ENCODE measurements at regions not wholly inside any gene's neighbourhood (a gene's known extent, or its start where the extent isn't known, plus 50 kb on each side); places are given as distances from the start of the nearest gene placed in this dataset.

- no peak overlapping the region for H3K27ac ChIP-seq (ENCODE audit: low read depth, low read length)
- no peaks in the 10 kb centered on the region for H3K36me3 ChIP-seq (ENCODE audit: control insufficient read depth, insufficient read depth, low read length)
- no peak overlapping the region for H3K9ac ChIP-seq (ENCODE audit: low read length)
- no peaks in the 10 kb centered on the region for H3K27me3 ChIP-seq (ENCODE audit: control insufficient read depth, insufficient read depth, low read length)
- no peaks in the 10 kb centered on the region for H3K9me3 ChIP-seq (ENCODE audit: control insufficient read depth, insufficient read depth, low read depth, low read length)
- H3K4me3 ChIP-seq (ENCODE audit: low read depth, low read length): no peak overlapping the region
- no peaks in the 10 kb centered on the region for H3K4me1 ChIP-seq (ENCODE audit: control insufficient read depth, insufficient read depth, low read length)
These were observed 110.3 kb upstream of the CEP85L start for GRCh38 chr6:118761645-118762044.

- Histone ChIP-seq H3K9ac (ENCODE audit: low read length) (no peak overlapping the region), H3K36me3 (ENCODE audit: control insufficient read depth, insufficient read depth, low read length) (no peaks in the 10 kb centered on the region), H3K4me1 (ENCODE audit: control insufficient read depth, insufficient read depth, low read length) (no peaks in the 10 kb centered on the region), H3K9me3 (ENCODE audit: control insufficient read depth, insufficient read depth, low read depth, low read length) (no peaks in the 10 kb centered on the region), H3K4me3 (ENCODE audit: low read depth, low read length) (no peak overlapping the region), H3K27ac (ENCODE audit: low read depth, low read length) (no peak overlapping the region), H3K27me3 (ENCODE audit: control insufficient read depth, insufficient read depth, low read length) (no peaks in the 10 kb centered on the region)
These were observed 107.6 kb upstream of the CEP85L start for GRCh38 chr6:118758946-118759345.

- Histone ChIP-seq H3K9me3 (ENCODE audit: control insufficient read depth, insufficient read depth, low read depth, low read length) (no peaks in the 10 kb centered on the region), H3K9ac (ENCODE audit: low read length) (no peak overlapping the region), H3K4me1 (ENCODE audit: control insufficient read depth, insufficient read depth, low read length) (no peaks in the 10 kb centered on the region), H3K36me3 (ENCODE audit: control insufficient read depth, insufficient read depth, low read length) (no peaks in the 10 kb centered on the region), H3K27ac (ENCODE audit: low read depth, low read length) (no peak overlapping the region), H3K27me3 (ENCODE audit: control insufficient read depth, insufficient read depth, low read length) (no peaks in the 10 kb centered on the region), H3K4me3 (ENCODE audit: low read depth, low read length) (no peak overlapping the region)
These were observed 104.7 kb upstream of the CEP85L start for GRCh38 chr6:118755941-118756646.

GRCh38 chr6:118752803-118753202 is 101.4 kb upstream of the CEP85L start:
- Histone ChIP-seq H3K9ac (ENCODE audit: low read length) (no peak overlapping the region), H3K27me3 (ENCODE audit: control insufficient read depth, insufficient read depth, low read length) (no peaks in the 10 kb centered on the region), H3K27ac (ENCODE audit: low read depth, low read length) (no peak overlapping the region), H3K4me1 (ENCODE audit: control insufficient read depth, insufficient read depth, low read length) (peaks cover 15% of the 10 kb centered on the region), H3K9me3 (ENCODE audit: control insufficient read depth, insufficient read depth, low read depth, low read length) (no peaks in the 10 kb centered on the region), H3K36me3 (ENCODE audit: control insufficient read depth, insufficient read depth, low read length) (no peaks in the 10 kb centered on the region), H3K4me3 (ENCODE audit: low read depth, low read length) (no peak overlapping the region)

- H3K36me3 ChIP-seq (ENCODE audit: control insufficient read depth, insufficient read depth, low read length): no peaks in the 10 kb centered on the region
- H3K27ac ChIP-seq (ENCODE audit: low read depth, low read length): no peak overlapping the region
- no peaks in the 10 kb centered on the region for H3K27me3 ChIP-seq (ENCODE audit: control insufficient read depth, insufficient read depth, low read length)
- peaks cover 22% of the 10 kb centered on the region for H3K4me1 ChIP-seq (ENCODE audit: control insufficient read depth, insufficient read depth, low read length)
- H3K4me3 ChIP-seq (ENCODE audit: low read depth, low read length): no peak overlapping the region
- no peak overlapping the region for H3K9ac ChIP-seq (ENCODE audit: low read length)
- H3K9me3 ChIP-seq (ENCODE audit: control insufficient read depth, insufficient read depth, low read depth, low read length): no peaks in the 10 kb centered on the region
These were observed 99.7 kb upstream of the CEP85L start for GRCh38 chr6:118751072-118751471.

GRCh38 chr6:118750143-118750542 is 98.8 kb upstream of the CEP85L start:
- Histone ChIP-seq H3K4me3 (ENCODE audit: low read depth, low read length) (no peak overlapping the region), H3K4me1 (ENCODE audit: control insufficient read depth, insufficient read depth, low read length) (peaks cover 23% of the 10 kb centered on the region), H3K9ac (ENCODE audit: low read length) (no peak overlapping the region), H3K27me3 (ENCODE audit: control insufficient read depth, insufficient read depth, low read length) (no peaks in the 10 kb centered on the region), H3K36me3 (ENCODE audit: control insufficient read depth, insufficient read depth, low read length) (no peaks in the 10 kb centered on the region), H3K27ac (ENCODE audit: low read depth, low read length) (no peak overlapping the region), H3K9me3 (ENCODE audit: control insufficient read depth, insufficient read depth, low read depth, low read length) (no peaks in the 10 kb centered on the region)

- H3K4me1 ChIP-seq (ENCODE audit: control insufficient read depth, insufficient read depth, low read length): peaks cover 23% of the 10 kb centered on the region
- H3K27ac ChIP-seq (ENCODE audit: low read depth, low read length): peak overlapping the region; percentile 12; the same call in 1 of the 2 replicates
- no peaks in the 10 kb centered on the region for H3K9me3 ChIP-seq (ENCODE audit: control insufficient read depth, insufficient read depth, low read depth, low read length)
- peak overlapping the region; percentile 22; the same call in 1 of the 2 replicates for H3K4me3 ChIP-seq (ENCODE audit: low read depth, low read length)
- no peaks in the 10 kb centered on the region for H3K36me3 ChIP-seq (ENCODE audit: control insufficient read depth, insufficient read depth, low read length)
- no peaks in the 10 kb centered on the region for H3K27me3 ChIP-seq (ENCODE audit: control insufficient read depth, insufficient read depth, low read length)
- peak overlapping the region; percentile 43 for H3K9ac ChIP-seq (ENCODE audit: low read length)
These were observed 97.1 kb upstream of the CEP85L start for GRCh38 chr6:118748311-118749062.

GRCh38 chr6:118746825-118747174 is 95.4 kb upstream of the CEP85L start:
- H3K4me1 ChIP-seq (ENCODE audit: control insufficient read depth, insufficient read depth, low read length): peaks cover 23% of the 10 kb centered on the region
- H3K27me3 ChIP-seq (ENCODE audit: control insufficient read depth, insufficient read depth, low read length): no peaks in the 10 kb centered on the region
- no peak overlapping the region for H3K4me3 ChIP-seq (ENCODE audit: low read depth, low read length)
- H3K9ac ChIP-seq (ENCODE audit: low read length): no peak overlapping the region
- no peaks in the 10 kb centered on the region for H3K36me3 ChIP-seq (ENCODE audit: control insufficient read depth, insufficient read depth, low read length)
- H3K27ac ChIP-seq (ENCODE audit: low read depth, low read length): no peak overlapping the region
- no peaks in the 10 kb centered on the region for H3K9me3 ChIP-seq (ENCODE audit: control insufficient read depth, insufficient read depth, low read depth, low read length)

GRCh38 chr6:118746145-118746824 is 94.9 kb upstream of the CEP85L start:
- Histone ChIP-seq H3K27ac (ENCODE audit: low read depth, low read length) (no peak overlapping the region), H3K4me3 (ENCODE audit: low read depth, low read length) (no peak overlapping the region), H3K4me1 (ENCODE audit: control insufficient read depth, insufficient read depth, low read length) (peaks cover 23% of the 10 kb centered on the region), H3K9me3 (ENCODE audit: control insufficient read depth, insufficient read depth, low read depth, low read length) (no peaks in the 10 kb centered on the region), H3K9ac (ENCODE audit: low read length) (no peak overlapping the region), H3K36me3 (ENCODE audit: control insufficient read depth, insufficient read depth, low read length) (no peaks in the 10 kb centered on the region), H3K27me3 (ENCODE audit: control insufficient read depth, insufficient read depth, low read length) (no peaks in the 10 kb centered on the region)

- no peaks in the 10 kb centered on the region for H3K9me3 ChIP-seq (ENCODE audit: control insufficient read depth, insufficient read depth, low read depth, low read length)
These were observed 93.8 kb upstream of the CEP85L start for GRCh38 chr6:118745156-118745555.

More at GRCh38 chr6:118745156-118745555, 93.8 kb upstream of the CEP85L start:
- H3K36me3 ChIP-seq (ENCODE audit: control insufficient read depth, insufficient read depth, low read length): no peaks in the 10 kb centered on the region
- H3K27me3 ChIP-seq (ENCODE audit: control insufficient read depth, insufficient read depth, low read length): no peaks in the 10 kb centered on the region
- H3K9ac ChIP-seq (ENCODE audit: low read length): no peak overlapping the region
- H3K27ac ChIP-seq (ENCODE audit: low read depth, low read length): no peak overlapping the region
- peaks cover 23% of the 10 kb centered on the region for H3K4me1 ChIP-seq (ENCODE audit: control insufficient read depth, insufficient read depth, low read length)
- H3K4me3 ChIP-seq (ENCODE audit: low read depth, low read length): no peak overlapping the region

Measured in HUES6 (cell line).